ENCODE measurements at regions not wholly inside any gene's neighbourhood (a gene's known extent, or its start where the extent isn't known, plus 50 kb on each side); places are given as distances from the start of the nearest gene placed in this dataset.
"Not testable (repeated sequence)": the region's sequence is repeated elsewhere in the genome, so short reads cannot be mapped to it uniquely, and the experiment has no call there.

- in situ Hi-C loops (cut with HindIII; ENCODE audit: low pct_ligation_motif_present, low pct_unique_long_range_greater_than_20kb, low sequenced_read_pairs), result no loop called here
- DNase-seq, result no peak
Observed at GRCh38 chr15:95168951-95169431, 937.6 kb downstream of the MCTP2 start.

GRCh38 chr15:95169541-95170459 lies 938.4 kb downstream of the MCTP2 start:
- in situ Hi-C loops (cut with HindIII; ENCODE audit: low pct_ligation_motif_present, low pct_unique_long_range_greater_than_20kb, low sequenced_read_pairs), result no loop called here
- DNase-seq, result no peak

GRCh38 chr15:95170561-95171380 lies 939.4 kb downstream of the MCTP2 start:
- in situ Hi-C loops (cut with HindIII; ENCODE audit: low pct_ligation_motif_present, low pct_unique_long_range_greater_than_20kb, low sequenced_read_pairs), result no loop called here
- DNase-seq, result no peak

- DNase-seq, result no peak
- in situ Hi-C loops (cut with HindIII; ENCODE audit: low pct_ligation_motif_present, low pct_unique_long_range_greater_than_20kb, low sequenced_read_pairs), result no loop called here
Observed at GRCh38 chr15:95171564-95171963, 940.2 kb downstream of the MCTP2 start.

GRCh38 chr15:95174301-95175259 lies 943.2 kb downstream of the MCTP2 start:
- DNase-seq, result no peak
- in situ Hi-C loops (cut with HindIII; ENCODE audit: low pct_ligation_motif_present, low pct_unique_long_range_greater_than_20kb, low sequenced_read_pairs), result no loop called here

- in situ Hi-C loops (cut with HindIII; ENCODE audit: low pct_ligation_motif_present, low pct_unique_long_range_greater_than_20kb, low sequenced_read_pairs), result no loop called here
- DNase-seq, result no peak
Observed at GRCh38 chr15:95175914-95176658, 944.7 kb downstream of the MCTP2 start.

GRCh38 chr15:95176794-95177577 lies 945.6 kb downstream of the MCTP2 start:
- no peak for DNase-seq
- in situ Hi-C loops (cut with HindIII; ENCODE audit: low pct_ligation_motif_present, low pct_unique_long_range_greater_than_20kb, low sequenced_read_pairs), result no loop called here

- in situ Hi-C loops (cut with HindIII; ENCODE audit: low pct_ligation_motif_present, low pct_unique_long_range_greater_than_20kb, low sequenced_read_pairs), result no loop called here
- DNase-seq, result no peak
Observed at GRCh38 chr15:95180530-95180929, 949.2 kb downstream of the MCTP2 start.

GRCh38 chr15:95182091-95182490 lies 950.7 kb downstream of the MCTP2 start:
- no peak for DNase-seq
- in situ Hi-C loops (cut with HindIII; ENCODE audit: low pct_ligation_motif_present, low pct_unique_long_range_greater_than_20kb, low sequenced_read_pairs), result no loop called here

- in situ Hi-C loops (cut with HindIII; ENCODE audit: low pct_ligation_motif_present, low pct_unique_long_range_greater_than_20kb, low sequenced_read_pairs), result no loop called here
- DNase-seq, result no peak
Observed at GRCh38 chr15:95192923-95193322, 961.6 kb downstream of the MCTP2 start.

- in situ Hi-C loops (cut with HindIII; ENCODE audit: low pct_ligation_motif_present, low pct_unique_long_range_greater_than_20kb, low sequenced_read_pairs), result no loop called here
Observed at GRCh38 chr15:95194746-95195145, 963.4 kb downstream of the MCTP2 start.

GRCh38 chr15:95196176-95196915 lies 965.0 kb downstream of the MCTP2 start:
- DNase-seq, result no peak

More at GRCh38 chr15:95194746-95195145, 963.4 kb downstream of the MCTP2 start:
- no peak for DNase-seq

GRCh38 chr15:95202569-95203349 lies 971.4 kb downstream of the MCTP2 start:
- in situ Hi-C loops (cut with HindIII; ENCODE audit: low pct_ligation_motif_present, low pct_unique_long_range_greater_than_20kb, low sequenced_read_pairs), result no loop called here

More at GRCh38 chr15:95196176-95196915, 965.0 kb downstream of the MCTP2 start:
- in situ Hi-C loops (cut with HindIII; ENCODE audit: low pct_ligation_motif_present, low pct_unique_long_range_greater_than_20kb, low sequenced_read_pairs), result no loop called here

GRCh38 chr15:95205077-95205476 lies 973.7 kb downstream of the MCTP2 start:
- DNase-seq, result no peak
- in situ Hi-C loops (cut with HindIII; ENCODE audit: low pct_ligation_motif_present, low pct_unique_long_range_greater_than_20kb, low sequenced_read_pairs), result no loop called here

More at GRCh38 chr15:95202569-95203349, 971.4 kb downstream of the MCTP2 start:
- no peak for DNase-seq

- in situ Hi-C loops (cut with HindIII; ENCODE audit: low pct_ligation_motif_present, low pct_unique_long_range_greater_than_20kb, low sequenced_read_pairs); DNase-seq: not testable (repeated sequence)
Observed at GRCh38 chr15:95205830-95206229, 974.5 kb downstream of the MCTP2 start.

Data from ACHN (cell line).